ENCODE measurements at regions not wholly inside any gene's neighbourhood (a gene's known extent, or its start where the extent isn't known, plus 50 kb on each side); places are given as distances from the start of the nearest gene placed in this dataset.

- no peak for TF ChIP-seq CTCF (IDR thresholded peaks at IDR 0.05; ENCODE audit: insufficient read depth, low read length, missing control alignments)
- POLR2A ChIA-PET = no interaction called here
- CTCF ChIA-PET = no interaction called here
- no peak overlapping the region for H3K4me3 ChIP-seq (ENCODE audit: low read depth, low read length)
- DNase-seq (ENCODE audit: low read depth, low spot score) = no peak
These were observed 789.4 kb downstream of the TYW1 start for GRCh38 chr7:67786021-67786420.

GRCh38 chr7:67788669-67789068 lies 792.0 kb downstream of the TYW1 start:
- no peak overlapping the region for H3K4me3 ChIP-seq (ENCODE audit: low read depth, low read length)
- ChIA-PET POLR2A (no interaction called here), CTCF (interaction anchor here (0.7 to 1.2 kb wide), 4 partner anchors 9 to 275 kb away, joined by 3 to 8 read pairs (median 3); no protein-coding TSS in a partner anchor)
- TF ChIP-seq CTCF (IDR thresholded peaks at IDR 0.05; ENCODE audit: insufficient read depth, low read length, missing control alignments) = peak; percentile 63
- DNase-seq (ENCODE audit: low read depth, low spot score) = no peak

- no peak for DNase-seq (ENCODE audit: low read depth, low spot score)
- H3K4me3 ChIP-seq (ENCODE audit: low read depth, low read length) = no peak overlapping the region
- CTCF ChIA-PET = no interaction called here
- TF ChIP-seq CTCF (IDR thresholded peaks at IDR 0.05; ENCODE audit: insufficient read depth, low read length, missing control alignments) = no peak
- POLR2A ChIA-PET = no interaction called here
These were observed 795.3 kb downstream of the TYW1 start for GRCh38 chr7:67791918-67792317.

GRCh38 chr7:67794544-67794943 lies 797.9 kb downstream of the TYW1 start:
- CTCF ChIA-PET = no interaction called here
- TF ChIP-seq CTCF (IDR thresholded peaks at IDR 0.05; ENCODE audit: insufficient read depth, low read length, missing control alignments) = no peak
- no peak for DNase-seq (ENCODE audit: low read depth, low spot score)
- POLR2A ChIA-PET = no interaction called here
- H3K4me3 ChIP-seq (ENCODE audit: low read depth, low read length) = no peak overlapping the region

- no peak overlapping the region for H3K4me3 ChIP-seq (ENCODE audit: low read depth, low read length)
- ChIA-PET POLR2A (no interaction called here), CTCF (no interaction called here)
- no peak for TF ChIP-seq CTCF (IDR thresholded peaks at IDR 0.05; ENCODE audit: insufficient read depth, low read length, missing control alignments)
- no peak for DNase-seq (ENCODE audit: low read depth, low spot score)
These were observed 807.2 kb downstream of the TYW1 start for GRCh38 chr7:67803789-67804188.

- ChIA-PET CTCF (no interaction called here), POLR2A (no interaction called here)
- TF ChIP-seq CTCF (IDR thresholded peaks at IDR 0.05; ENCODE audit: insufficient read depth, low read length, missing control alignments) = no peak
- no peak overlapping the region for H3K4me3 ChIP-seq (ENCODE audit: low read depth, low read length)
- no peak for DNase-seq (ENCODE audit: low read depth, low spot score)
These were observed 809.4 kb downstream of the TYW1 start for GRCh38 chr7:67805921-67806471.
